GM19372 (cell line): ENCODE measurements at regions not wholly inside any gene's neighbourhood (a gene's known extent, or its start where the extent isn't known, plus 50 kb on each side); places are given as distances from the start of the nearest gene placed in this dataset.

ENCODE experiments used
- ATAC-seq: cut with Tn5 transposase; IDR thresholded peaks from one replicate; pipeline ENCODE4 v1.9.1; 2021; ENCODE audit warnings: mild to moderate bottlenecking, low read depth, moderate library complexity; ENCODE audit not compliant: unreplicated experiment

DNA sequence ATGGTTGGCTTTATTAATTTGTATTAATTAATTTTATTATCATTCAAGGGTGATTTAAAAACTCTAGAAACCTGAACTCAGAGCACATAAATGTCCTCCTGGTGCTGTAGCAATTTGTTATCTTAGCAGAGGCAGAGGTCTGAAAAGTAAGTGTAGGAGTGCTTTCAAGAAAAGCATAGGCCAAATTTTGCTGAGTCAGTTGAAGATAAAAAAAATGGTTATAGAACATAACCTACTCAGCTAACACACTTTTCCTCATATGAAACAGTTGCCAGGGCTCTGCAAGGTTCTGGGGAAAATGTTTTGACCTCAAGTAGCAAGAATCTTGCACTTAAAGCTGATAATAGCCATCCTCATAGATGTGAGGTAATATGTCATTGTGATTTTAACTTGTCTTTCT is 53.5 kb upstream of the CHODL start:
- no peak for ATAC-seq

DNA sequence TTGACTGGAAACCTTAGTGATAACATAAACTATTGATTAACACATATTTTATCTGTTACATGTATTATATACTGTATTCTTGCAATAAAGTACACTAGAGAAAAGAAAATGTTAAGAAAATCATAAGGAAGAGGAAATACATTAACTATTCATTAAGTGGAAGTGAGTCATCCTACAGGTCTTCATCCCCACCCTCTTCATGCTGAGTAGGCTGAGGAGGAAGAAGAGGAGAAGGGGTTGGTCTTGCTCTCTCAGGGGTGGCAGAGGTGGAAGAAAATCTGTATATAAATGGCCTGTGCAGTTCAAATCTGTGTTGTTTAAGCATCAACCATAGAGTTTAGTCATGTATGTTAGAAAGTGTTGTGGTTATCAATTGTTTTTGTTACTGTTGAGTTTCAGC is 66.1 kb upstream of the CHODL start:
- no peak for ATAC-seq

DNA sequence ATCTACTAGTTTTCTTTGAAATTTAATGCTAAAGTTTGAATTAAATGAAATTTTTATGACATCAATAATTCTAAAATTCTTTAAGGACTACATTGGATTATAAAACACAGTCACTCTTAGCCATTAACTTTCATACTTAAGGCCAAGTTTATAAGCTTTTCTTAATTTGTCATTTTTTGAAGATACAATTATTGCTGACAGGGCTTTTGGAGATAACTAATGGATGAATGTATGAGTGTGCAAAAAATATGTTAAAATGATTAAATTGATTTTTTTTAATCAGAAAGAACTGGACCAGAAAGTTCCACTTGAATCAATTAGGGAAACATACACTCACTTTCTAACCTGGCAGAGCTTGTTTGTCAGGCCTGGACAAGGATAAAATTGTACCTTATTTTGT is 70.3 kb upstream of the CHODL start:
- ATAC-seq = no peak

DNA sequence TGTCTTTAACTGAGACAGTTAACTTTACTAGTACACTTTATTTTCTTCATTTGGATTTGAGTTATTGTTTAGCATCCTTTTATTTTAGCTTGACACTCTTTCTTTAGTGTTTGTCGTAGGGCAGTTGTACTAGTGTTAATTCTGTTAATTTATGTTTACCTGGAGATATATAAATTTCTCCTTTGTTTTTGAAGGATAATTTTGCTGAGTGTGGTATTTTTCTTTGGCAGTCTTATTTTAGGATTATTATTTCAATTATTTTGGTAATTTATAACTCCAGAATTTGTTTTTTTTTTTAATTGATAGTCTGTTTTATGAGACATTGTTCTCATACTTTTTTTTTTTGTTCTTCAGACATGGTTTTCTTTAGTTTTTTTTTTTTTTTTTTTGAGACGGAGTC is 73.8 kb upstream of the CHODL start:
- no peak for ATAC-seq

DNA sequence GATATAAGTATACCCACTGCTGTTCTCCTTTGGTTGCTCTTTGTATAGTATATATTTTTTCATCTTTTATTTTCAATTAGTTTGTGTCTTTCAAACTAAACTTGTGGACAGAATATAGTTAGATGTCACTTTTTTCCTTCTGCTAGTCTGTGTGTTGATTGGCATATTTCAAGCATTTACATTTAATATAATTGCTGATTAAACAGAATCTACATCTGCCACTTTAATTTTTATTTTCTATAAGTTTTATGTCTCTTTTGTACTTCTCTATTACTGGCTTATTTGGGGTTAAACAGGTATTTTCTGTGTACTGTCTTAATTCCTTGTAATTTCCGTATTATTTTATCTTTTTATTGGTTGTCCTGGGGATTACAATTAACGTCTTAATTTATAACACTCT is 74.4 kb upstream of the CHODL start:
- no peak for ATAC-seq

DNA sequence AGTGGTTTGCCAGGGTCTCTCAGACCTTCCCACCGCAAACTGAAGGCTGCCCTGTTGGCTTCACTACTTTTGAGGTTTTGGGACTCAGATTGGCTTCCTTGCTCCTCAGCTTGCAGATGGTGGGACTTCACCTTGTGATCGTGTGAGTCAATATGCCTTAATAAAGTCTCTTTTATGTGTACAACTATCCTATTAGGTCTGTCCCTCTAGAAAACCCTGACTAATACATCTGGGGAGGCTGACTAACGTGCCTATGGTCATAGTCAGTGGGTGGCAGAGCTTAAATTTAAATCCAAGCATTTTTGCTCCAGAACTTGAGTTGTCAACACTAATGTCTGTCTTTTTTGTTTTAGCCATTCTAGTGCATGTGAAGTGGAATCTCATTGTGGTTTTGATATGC is 76.5 kb upstream of the CHODL start:
- ATAC-seq = no peak

DNA sequence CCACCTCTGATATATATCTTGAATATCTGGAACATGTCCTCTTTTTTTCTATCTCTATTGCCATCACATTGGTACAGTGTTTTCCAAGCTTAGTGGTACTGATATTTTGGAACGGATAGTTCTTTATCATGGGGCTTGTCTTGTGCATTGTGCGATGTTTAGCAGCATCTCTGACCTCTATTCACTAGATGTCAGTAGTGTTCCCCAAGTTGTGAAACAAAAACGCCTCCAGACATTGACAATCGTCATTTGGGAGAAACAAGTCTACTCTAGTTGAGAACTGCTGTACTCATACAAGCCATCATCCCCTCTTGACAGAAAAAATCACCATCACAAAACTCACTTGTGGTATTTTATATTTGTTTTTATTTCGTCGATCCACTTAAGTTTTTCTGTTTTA is 79.7 kb upstream of the CHODL start:
- ATAC-seq = no peak

DNA sequence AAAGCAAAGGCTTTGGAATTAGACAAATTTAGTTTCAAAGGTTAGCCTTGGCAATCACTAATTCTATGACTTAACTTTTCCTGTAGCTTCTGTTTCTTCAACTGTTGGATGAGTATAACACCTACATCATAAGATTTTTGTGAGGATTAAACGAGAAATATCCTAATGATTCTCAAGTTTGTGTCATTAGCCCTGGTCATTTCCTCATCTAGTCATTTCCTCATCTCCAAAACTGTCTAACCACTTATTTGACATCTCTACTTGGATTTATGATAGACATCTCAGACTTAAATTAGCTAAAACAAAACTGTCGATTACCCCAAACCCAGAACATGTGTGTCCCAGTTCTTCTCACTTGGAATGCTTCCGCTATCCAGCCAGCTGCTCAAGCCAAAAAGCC is 80.2 kb upstream of the CHODL start:
- no peak for ATAC-seq

DNA sequence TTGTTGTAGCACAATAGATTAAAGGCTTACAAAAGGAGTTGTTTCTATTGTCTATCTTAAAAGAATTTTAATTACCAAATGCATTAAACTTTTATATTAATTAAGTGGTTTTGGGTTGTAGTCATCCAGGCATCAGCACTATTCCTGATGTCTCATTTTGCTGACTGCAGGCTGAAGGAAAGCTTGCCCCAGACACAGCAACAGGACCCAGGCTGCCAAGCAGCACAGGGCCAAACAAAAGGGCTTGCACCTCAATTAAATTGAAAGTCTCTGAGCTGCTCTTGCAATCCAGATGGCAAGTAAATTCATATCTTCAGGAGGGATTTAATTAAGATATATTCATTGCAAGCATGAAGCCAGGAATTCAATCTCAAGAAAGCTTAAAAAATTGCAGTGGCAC is 80.7 kb upstream of the CHODL start:
- ATAC-seq = no peak

DNA sequence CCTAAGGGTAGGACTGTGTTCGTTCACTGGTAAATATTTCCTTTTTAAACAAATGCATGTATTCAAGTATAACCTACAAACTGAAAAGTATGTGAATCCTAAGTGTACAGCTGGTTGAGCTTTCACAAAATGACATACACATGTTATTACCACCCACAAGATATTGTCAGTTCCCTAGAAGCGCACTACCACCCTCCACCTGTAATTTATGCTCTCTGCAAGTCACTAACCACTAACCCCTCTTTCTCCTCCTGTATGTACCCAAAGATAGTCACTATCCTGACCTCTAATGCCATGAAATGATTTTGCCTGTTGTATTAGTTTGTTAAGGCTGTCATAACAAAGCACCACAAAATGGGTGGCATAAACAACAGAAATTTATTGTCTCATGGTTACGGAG is 82.8 kb upstream of the CHODL start:
- ATAC-seq = no peak

DNA sequence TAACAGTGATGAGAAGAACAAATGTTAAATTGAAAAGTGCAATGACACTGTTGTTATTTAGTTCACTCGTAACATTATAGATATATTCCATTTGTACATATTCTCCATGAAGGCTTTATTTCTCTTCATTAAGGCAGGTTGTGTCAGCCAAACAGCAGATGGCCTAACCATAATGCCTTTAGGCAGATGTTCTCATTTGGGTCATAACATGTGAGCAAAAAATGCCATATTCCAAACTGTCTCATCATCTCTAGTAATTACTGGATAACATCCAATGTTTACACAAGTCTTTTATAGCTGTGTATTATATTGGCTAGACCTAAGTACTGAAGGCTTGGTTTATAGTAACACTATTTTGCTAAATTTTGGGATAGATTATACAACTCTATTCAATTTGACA is 87.2 kb upstream of the CHODL start:
- no peak for ATAC-seq

DNA sequence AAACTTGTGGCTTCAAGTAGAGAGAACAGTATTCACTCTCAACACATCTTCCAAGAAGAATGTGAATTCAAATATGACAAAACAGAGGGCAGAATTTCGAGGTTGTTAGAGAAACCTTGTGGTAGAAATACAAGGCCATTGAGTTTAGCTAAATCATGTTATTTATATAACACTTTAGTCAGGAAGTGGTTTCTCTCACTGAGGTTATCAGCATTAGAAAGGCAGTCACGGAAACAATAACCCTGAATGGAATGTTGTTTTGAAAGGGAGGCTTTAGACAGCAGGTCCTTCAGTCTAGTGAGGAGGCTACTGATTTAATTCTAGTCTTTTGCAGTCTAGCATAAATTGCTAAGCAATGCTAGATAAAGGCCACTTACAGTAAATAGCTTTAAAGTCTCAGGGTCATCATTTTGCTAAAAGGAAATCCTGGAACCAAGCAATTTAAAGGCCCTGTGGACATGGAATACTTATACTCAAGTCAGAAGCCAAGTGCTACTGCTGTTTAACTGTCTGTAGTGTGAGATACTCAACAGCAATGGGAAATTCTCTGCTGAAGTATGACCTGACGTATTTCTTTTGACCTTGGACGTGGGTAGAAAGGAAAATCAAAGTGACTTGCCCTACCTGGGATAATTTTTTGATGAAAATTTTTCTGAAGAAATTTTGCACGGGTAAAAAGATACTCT is 89.0 kb upstream of the CHODL start:
- ATAC-seq = no peak

DNA sequence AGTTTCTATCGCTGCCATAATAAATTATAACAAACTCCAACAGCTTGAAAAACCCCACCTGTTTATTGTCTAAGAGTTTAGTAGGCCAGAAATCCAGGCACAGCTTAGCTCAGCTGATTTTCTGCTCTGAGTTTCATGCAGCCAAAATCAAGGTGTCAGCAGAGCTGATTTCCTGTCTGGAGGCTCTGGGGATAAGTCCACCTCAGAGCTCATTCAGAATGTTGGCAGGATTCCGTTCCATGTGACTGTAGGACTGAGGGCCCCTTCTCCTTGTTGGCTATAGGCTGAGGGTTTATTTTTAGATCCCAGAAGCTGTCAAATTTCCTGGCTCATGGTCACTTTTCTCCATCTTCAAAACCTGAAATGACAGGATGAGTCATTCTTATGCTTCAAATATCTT is 91.6 kb upstream of the CHODL start:
- ATAC-seq = no peak

DNA sequence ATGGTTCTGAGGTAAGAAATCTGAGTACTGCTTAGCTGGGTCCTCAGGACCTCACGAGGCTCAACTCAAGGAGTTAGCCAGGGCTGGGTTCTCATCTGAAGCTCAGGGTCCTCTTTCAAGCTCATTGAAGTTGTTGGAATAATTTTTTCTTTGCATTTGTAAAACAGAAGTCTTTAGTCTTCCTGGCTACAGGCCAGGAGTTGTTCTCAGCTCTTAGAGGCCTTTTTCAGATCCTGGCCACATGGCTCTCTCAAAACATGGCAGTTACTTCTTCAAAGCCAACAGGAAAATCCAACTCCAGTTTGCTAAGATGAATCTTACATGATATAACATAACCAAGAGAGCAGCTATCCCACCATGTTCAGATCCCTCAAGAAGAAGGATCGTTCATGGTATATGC is 92.3 kb upstream of the CHODL start:
- ATAC-seq = no peak

DNA sequence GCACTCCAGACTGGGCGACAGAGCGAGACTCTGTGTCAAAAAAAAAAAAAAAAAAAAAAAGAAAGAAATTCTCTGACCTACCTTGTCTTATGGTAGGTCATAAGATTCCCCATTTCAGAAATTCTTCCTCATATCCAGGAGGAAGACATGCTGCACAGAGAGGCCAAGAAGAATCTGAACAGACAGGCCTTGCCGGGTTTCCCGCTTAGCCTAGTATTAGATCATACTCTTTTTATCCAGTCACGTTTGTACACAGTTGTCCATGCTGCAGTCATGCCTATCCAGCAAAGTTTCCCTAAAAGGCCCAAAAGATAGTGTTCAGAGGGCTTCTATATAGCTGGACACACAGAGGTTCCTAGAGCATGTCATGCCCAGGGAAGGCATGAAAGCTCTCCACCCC is 93.6 kb upstream of the CHODL start:
- no peak for ATAC-seq

DNA sequence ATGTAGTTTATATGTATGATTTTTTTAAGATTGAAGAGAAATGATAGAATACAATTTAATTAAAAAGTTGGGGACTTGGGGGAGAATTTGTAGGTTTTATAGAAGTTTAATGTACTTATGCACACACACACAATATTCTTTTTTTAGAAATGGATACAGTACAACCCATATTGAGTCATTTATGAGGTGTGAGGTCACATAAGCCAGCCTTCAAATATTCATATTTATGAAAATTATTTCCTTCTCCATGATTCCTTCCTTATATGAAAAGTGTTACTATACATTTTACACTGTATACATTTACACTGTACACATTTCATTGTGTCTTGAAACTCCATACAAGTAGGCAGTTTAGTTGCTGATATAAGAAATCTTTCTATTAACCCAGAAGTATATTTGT is 96.2 kb upstream of the CHODL start:
- no peak for ATAC-seq

DNA sequence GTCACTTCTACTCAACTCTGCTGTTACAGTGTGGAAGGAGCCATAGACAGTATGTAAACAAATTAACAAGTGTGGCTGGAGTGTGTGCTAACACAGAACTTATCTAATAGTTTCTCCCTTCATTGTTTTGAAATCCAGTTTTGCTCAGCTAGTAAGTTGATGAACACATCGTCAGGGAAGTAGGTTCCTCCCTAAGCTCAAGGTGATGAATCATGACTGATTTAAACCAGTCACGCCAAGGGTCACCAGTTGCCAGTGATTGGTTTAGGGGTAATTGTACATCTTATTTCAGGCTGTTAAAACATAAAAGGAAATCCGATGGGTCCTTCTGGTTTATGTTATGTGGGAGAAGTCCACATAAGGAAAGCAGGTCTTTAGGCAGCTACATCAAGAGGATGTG is 97.0 kb upstream of the CHODL start:
- ATAC-seq = no peak

DNA sequence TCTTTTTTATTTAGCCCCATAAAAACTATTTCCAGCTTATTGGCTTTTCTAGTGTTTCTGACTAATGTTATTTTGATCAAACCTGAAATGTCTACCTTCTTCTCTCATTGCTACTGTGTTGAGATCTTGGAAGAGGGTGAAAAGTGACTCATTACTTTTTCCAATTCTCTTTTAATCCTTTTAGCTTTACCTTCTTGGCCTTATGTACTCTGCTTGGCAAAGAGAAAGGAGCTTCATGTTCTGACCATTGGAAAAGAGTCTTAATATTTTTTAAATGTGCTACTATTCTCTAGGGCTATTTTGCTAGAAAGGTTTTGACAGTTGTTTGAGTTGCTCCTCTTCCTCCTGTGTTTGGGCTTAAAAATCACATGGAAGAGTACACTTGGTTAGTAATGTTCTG is 97.8 kb upstream of the CHODL start:
- ATAC-seq = no peak

DNA sequence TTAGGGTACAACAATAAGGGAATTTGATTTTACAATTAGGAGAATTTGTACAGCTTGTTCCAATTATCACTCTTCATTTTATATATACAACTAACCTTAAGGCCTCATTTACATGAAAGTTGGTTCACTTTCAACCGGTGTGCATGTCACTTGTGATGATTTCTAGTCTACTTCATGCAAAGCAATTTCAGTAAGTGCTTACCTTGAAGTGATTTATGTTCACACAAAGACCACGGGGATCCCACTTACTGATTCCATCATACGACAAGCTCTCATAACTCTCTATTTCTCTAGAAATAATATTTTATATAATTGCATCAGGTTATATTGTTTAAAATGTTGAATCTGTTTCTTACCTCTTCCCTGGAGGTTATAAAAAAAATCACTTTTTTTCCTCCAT is 100.3 kb upstream of the CHODL start:
- ATAC-seq = no peak

DNA sequence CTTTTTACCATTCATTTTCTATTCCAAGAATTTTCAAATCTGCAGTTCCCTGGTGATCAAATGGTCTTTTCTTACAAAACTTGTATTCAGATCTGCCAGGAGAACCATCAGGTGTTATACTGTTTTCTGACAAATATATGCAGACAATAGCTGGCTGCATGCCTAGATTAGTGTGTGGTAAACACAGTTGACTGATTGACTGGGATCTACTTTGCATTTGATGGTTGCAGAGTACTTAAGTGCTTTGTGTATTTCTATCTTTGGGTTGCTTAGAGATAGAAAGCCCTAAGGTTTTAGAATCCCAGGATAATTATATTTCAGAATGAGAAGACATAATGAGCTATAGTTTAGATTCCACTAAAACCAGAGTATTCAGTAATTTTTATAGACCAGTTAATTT is 102.0 kb upstream of the CHODL start:
- ATAC-seq = no peak

DNA sequence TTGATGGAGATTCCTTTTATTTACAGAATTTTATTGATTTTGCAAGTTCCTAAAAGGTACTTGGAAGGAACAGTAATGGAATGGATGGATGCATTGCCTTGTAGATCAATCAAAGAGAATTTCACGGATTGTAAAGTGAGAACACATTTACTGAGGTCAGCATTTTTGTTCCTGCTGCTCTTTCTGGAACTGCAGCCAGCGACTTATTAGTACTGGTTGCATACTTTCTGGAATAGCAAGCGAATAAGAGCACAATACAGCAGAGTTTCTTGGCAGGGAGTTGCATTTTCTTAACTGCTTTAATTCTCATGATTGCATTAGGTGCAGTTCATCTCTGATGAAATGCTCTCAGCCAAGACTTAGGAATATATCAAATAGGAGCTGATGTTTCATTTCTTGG is 106.1 kb upstream of the CHODL start:
- no peak for ATAC-seq

DNA sequence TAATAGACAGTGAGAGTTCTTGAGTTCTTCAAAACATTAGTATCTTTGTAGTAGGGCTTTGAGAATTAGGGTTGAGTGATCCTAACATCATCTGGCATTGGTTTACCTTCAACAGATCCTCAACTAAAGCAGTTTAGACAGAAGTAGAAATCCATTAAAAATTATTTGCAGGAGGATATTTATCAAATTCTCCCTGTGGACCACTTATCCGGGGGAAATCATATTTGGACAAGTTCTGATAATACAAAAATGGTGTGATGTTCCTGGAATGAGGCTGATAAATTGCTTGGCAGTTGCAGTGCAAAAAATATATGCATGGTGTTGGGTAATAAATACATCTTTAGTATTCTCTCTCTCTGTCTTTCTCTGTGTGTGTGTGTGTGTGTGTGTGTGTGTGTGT is 115.1 kb upstream of the CHODL start:
- no peak for ATAC-seq

DNA sequence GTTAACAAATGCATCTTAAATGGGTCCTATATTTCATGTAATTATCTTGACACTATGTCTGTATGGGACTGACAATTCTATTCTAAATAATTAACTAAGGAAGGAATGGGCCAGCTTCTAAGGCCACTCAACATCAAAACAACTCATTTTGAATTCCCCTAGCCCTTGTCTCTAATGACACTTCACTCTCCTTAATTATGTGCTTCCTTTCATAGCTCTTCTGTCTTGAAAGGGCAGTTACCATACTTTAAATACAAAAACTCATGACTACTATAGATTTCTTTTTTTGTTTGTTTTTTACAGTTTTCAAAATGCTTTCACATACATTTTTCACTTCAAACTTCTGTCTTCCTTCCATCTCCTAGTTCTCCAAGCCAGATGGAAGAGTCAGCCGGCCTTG is 126.1 kb upstream of the CHODL start:
- ATAC-seq = no peak
